ENCODE measurements at regions not wholly inside any gene's neighbourhood (a gene's known extent, or its start where the extent isn't known, plus 50 kb on each side); places are given as distances from the start of the nearest gene placed in this dataset.

DNA sequence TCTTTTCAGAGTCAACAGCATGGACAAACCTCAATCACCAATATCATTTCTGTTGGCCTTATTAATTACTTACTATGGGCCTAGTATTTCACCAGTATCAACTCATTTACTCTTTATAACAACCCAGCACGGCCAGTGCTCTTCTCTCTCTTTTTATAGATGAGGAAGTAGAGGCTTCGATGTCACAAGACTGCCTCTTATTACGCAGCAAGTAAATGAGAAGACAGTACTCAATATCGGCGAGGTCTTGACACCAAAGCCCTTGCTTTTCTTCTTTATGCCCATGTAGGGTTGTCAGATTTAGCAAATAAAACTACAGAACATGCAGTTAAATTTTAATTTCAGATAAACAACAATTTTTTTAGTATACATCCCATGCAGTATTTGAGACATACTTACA is 99.0 kb upstream of the KCNMB2 start:
- TF ChIP-seq, protein P1, sequence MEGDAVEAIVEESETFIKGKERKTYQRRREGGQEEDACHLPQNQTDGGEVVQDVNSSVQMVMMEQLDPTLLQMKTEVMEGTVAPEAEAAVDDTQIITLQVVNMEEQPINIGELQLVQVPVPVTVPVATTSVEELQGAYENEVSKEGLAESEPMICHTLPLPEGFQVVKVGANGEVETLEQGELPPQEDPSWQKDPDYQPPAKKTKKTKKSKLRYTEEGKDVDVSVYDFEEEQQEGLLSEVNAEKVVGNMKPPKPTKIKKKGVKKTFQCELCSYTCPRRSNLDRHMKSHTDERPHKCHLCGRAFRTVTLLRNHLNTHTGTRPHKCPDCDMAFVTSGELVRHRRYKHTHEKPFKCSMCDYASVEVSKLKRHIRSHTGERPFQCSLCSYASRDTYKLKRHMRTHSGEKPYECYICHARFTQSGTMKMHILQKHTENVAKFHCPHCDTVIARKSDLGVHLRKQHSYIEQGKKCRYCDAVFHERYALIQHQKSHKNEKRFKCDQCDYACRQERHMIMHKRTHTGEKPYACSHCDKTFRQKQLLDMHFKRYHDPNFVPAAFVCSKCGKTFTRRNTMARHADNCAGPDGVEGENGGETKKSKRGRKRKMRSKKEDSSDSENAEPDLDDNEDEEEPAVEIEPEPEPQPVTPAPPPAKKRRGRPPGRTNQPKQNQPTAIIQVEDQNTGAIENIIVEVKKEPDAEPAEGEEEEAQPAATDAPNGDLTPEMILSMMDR (IDR thresholded peaks at IDR 0.05) = no peak
- no peak for TF ChIP-seq POLR2AphosphoS5 (IDR thresholded peaks at IDR 0.05)

Measured in breast epithelium (tissue), 3 donors.